H1 (cell line): ENCODE measurements at regions not wholly inside any gene's neighbourhood (a gene's known extent, or its start where the extent isn't known, plus 50 kb on each side); places are given as distances from the start of the nearest gene placed in this dataset.

Experiments used
- CTCF ChIA-PET: fragments of 300-600 bp; sonication (Branson Sonifier 250); formaldehyde crosslinking; loops from one replicate; lab custom pipeline; 2021; ENCODE audit not compliant: partially characterized antibody; lab: Charles Lee
- POLR2A ChIA-PET: fragments of 300-600 bp; sonication (Branson Sonifier 250); formaldehyde crosslinking; loops from one replicate; lab custom pipeline; 2021; ENCODE audit warnings: inconsistent platforms; ENCODE audit not compliant: partially characterized antibody; lab: Charles Lee
- DNase-seq, 2 experiments: peaks; one replicate each; pipeline versions ENCODE4 v3.0.0 to v3.0.0-alpha.2; 2010 to 2022; ENCODE audit warnings: low spot score in 2 of 2, low read depth in 1 of 2, mixed read lengths in 1 of 2
- FAIRE-seq: peaks from 2 replicates; lab custom pipeline; 2011; peaks lifted over from hg19 to GRCh38; lab: Jason Lieb, UNC
- H2AFZ ChIP-seq: 2 replicates; pipeline ENCODE4 v1.8.1; 2012; ENCODE audit warnings: low read length, inconsistent platforms
- H2AK5ac ChIP-seq: 2 replicates; pipeline ENCODE4 v1.6.1; 2013; ENCODE audit warnings: low read depth, low read length
- H2BK120ac ChIP-seq: replicated peaks from 2 replicates; pipeline ENCODE3; 2013; ENCODE audit warnings: low read depth, low read length, inconsistent platforms
- H2BK12ac ChIP-seq: 2 replicates; pipeline ENCODE4 v1.6.1; 2013; ENCODE audit warnings: low read depth, low read length
- H2BK15ac ChIP-seq: 2 replicates; pipeline ENCODE4 v1.6.1; 2013; ENCODE audit warnings: low read length
- H2BK20ac ChIP-seq: 2 replicates; pipeline ENCODE4 v1.6.1; 2013; ENCODE audit warnings: low read length
- H2BK5ac ChIP-seq: 2 replicates; pipeline ENCODE4 v1.6.1; 2013; ENCODE audit warnings: low read depth, low read length
- H3K14ac ChIP-seq: 2 replicates; pipeline ENCODE4 v1.6.1; 2013; ENCODE audit warnings: inconsistent platforms; ENCODE audit not compliant: insufficient read length
- H3K18ac ChIP-seq: 2 replicates; pipeline ENCODE4 v1.6.1; 2013; ENCODE audit warnings: low read length; ENCODE audit errors: extremely low read depth
- H3K23ac ChIP-seq: 2 replicates; pipeline ENCODE4 v1.6.1; 2013; ENCODE audit warnings: inconsistent platforms; ENCODE audit not compliant: insufficient read length
- H3K23me2 ChIP-seq: 2 replicates; pipeline ENCODE4 v1.6.1; 2013; ENCODE audit warnings: low read depth, low read length
- H3K27ac ChIP-seq: 2 replicates; pipeline ENCODE4 v1.6.1; 2011; ENCODE audit warnings: low read depth, low read length, inconsistent platforms
- H3K27me3 ChIP-seq, 4 experiments: replicated peaks in 1 of 4; 1 replicate in 1 of 4; 2 replicates in 3 of 4; pipeline versions ENCODE4 v1.6.1 to v1.8.1; 2011 to 2013; ENCODE audit warnings: low read length in 3 of 4, mild to moderate bottlenecking in 3 of 4, inconsistent platforms in 2 of 4, mixed read lengths in 2 of 4, moderate library complexity in 1 of 4; ENCODE audit not compliant: control insufficient read depth in 3 of 4, insufficient read depth in 3 of 4; ENCODE audit errors: extremely low read depth in 1 of 4
- H3K36me3 ChIP-seq, 4 experiments: 2 replicates each; pipeline versions ENCODE4 v1.6.1 to v1.8.1; 2011 to 2013; ENCODE audit warnings: mild to moderate bottlenecking in 4 of 4, low read length in 3 of 4, moderate library complexity in 2 of 4, control low read depth in 1 of 4, inconsistent platforms in 1 of 4; ENCODE audit not compliant: insufficient read depth in 4 of 4, control insufficient read depth in 2 of 4
- H3K4ac ChIP-seq: replicated peaks from 2 replicates; pipeline ENCODE3; 2013; ENCODE audit warnings: low read length, low read depth, mixed read lengths, inconsistent platforms; ENCODE audit not compliant: insufficient read length
- H3K4me1 ChIP-seq, 4 experiments: replicated peaks in 1 of 4; 1 replicate in 1 of 4; 2 replicates in 3 of 4; pipeline versions ENCODE4 v1.6.1 to v1.8.1; 2011 to 2013; ENCODE audit warnings: low read length in 3 of 4, inconsistent platforms in 2 of 4, mixed read lengths in 1 of 4; ENCODE audit not compliant: insufficient read depth in 4 of 4, control insufficient read depth in 3 of 4
- H3K4me2 ChIP-seq, 2 experiments: 2 replicates each; pipeline versions ENCODE4 v1.6.1 to v1.8.1; 2011 to 2013; ENCODE audit warnings: low read depth in 2 of 2, low read length in 2 of 2, control low read depth in 1 of 2, inconsistent platforms in 1 of 2, mild to moderate bottlenecking in 1 of 2; ENCODE audit not compliant: insufficient read depth in 1 of 2
- H3K4me3 ChIP-seq, 4 experiments: fragments of 200-600, 300-600 bp in 1 of 4; sonication (generic), shearing (Covaris generic), sonication (Bioruptor Twin) in 1 of 4; 2 replicates each; pipeline versions ENCODE4 v1.5.1 to v1.8.1; 2011 to 2016; ENCODE audit warnings: low read length in 4 of 4, low read depth in 3 of 4, control low read depth in 2 of 4, inconsistent platforms in 2 of 4, mild to moderate bottlenecking in 2 of 4, mixed read lengths in 1 of 4, moderate library complexity in 1 of 4; ENCODE audit not compliant: insufficient read depth in 2 of 4; ENCODE audit errors: extremely low read depth in 1 of 4
- H3K56ac ChIP-seq: replicated peaks from 2 replicates; pipeline ENCODE3; 2013; ENCODE audit warnings: low read depth, mild to moderate bottlenecking, mixed read lengths, low read length, inconsistent platforms; ENCODE audit not compliant: insufficient read length
- H3K79me1 ChIP-seq: 2 replicates; pipeline ENCODE4 v1.6.1; 2013; ENCODE audit warnings: low read depth, low read length, control low read depth
- H3K79me2 ChIP-seq, 2 experiments: 2 replicates each; pipeline versions ENCODE4 v1.6.1 to v1.8.1; 2012 to 2013; ENCODE audit warnings: low read length in 2 of 2, mild to moderate bottlenecking in 2 of 2, inconsistent platforms in 1 of 2; ENCODE audit not compliant: insufficient read depth in 2 of 2, control insufficient read depth in 1 of 2
- H3K9ac ChIP-seq, 4 experiments: replicated peaks in 1 of 4; 1 replicate in 1 of 4; 2 replicates in 3 of 4; pipeline versions ENCODE4 v1.6.1 to v1.8.1; 2011 to 2013; ENCODE audit warnings: low read depth in 3 of 4, low read length in 3 of 4, control low read depth in 2 of 4, mild to moderate bottlenecking in 2 of 4, moderate library complexity in 2 of 4, inconsistent platforms in 1 of 4; ENCODE audit errors: extremely low read depth in 1 of 4
- H3K9me3 ChIP-seq, 2 experiments: 2 replicates each; pipeline versions ENCODE4 v1.6.1 to v1.8.1; 2012 to 2013; ENCODE audit warnings: mild to moderate bottlenecking in 2 of 2, moderate library complexity in 2 of 2, control low read depth in 1 of 2, inconsistent platforms in 1 of 2, low read depth in 1 of 2, low read length in 1 of 2, mixed read lengths in 1 of 2; ENCODE audit not compliant: insufficient read depth in 2 of 2
- H4K20me1 ChIP-seq, 2 experiments: replicated peaks in 1 of 2; 2 replicates each; pipeline versions ENCODE3 to v1.8.1; 2011 to 2013; ENCODE audit warnings: inconsistent platforms in 2 of 2, low read length in 2 of 2, mild to moderate bottlenecking in 1 of 2; ENCODE audit not compliant: insufficient read depth in 2 of 2, control insufficient read depth in 1 of 2
- H4K5ac ChIP-seq: 2 replicates; pipeline ENCODE4 v1.6.1; 2013; ENCODE audit warnings: low read length, low read depth, mixed read lengths, inconsistent platforms; ENCODE audit not compliant: insufficient read length
- H4K8ac ChIP-seq: 2 replicates; pipeline ENCODE4 v1.8.0; 2013; ENCODE audit warnings: mild to moderate bottlenecking, moderate library complexity, low read length, inconsistent platforms; ENCODE audit not compliant: insufficient read depth; ENCODE audit errors: extremely low read depth
- H4K91ac ChIP-seq: replicated peaks from 2 replicates; pipeline ENCODE3; 2013; ENCODE audit warnings: low read length, mixed read lengths, inconsistent platforms; ENCODE audit not compliant: insufficient read length
- RFX5 ChIP-seq: IDR thresholded peaks from 2 replicates; pipeline ENCODE4 v1.6.1; 2011; ENCODE audit warnings: low read depth, low read length, improper control_type of control experiment, borderline replicate concordance
- SUZ12 ChIP-seq: fragments of 200-600 bp; sonication (generic); IDR thresholded peaks from 2 replicates; pipeline ENCODE4 v1.6.1; 2012; ENCODE audit warnings: mild to moderate bottlenecking, inconsistent platforms, low read length, moderate library complexity, mixed read lengths
- TBP ChIP-seq: IDR thresholded peaks from 2 replicates; pipeline ENCODE4 v1.6.1; 2011; ENCODE audit warnings: low read depth, low read length, improper control_type of control experiment
- YY1 ChIP-seq: IDR thresholded peaks from 2 replicates; pipeline ENCODE4 v1.6.1; 2011; ENCODE audit warnings: low read depth, mild to moderate bottlenecking, low read length
- TF ChIP-seq, protein P1 (sequence below): IDR thresholded peaks from 2 replicates; pipeline ENCODE4 v1.6.1; 2011; ENCODE audit warnings: low read depth, mild to moderate bottlenecking, low read length; ENCODE audit not compliant: insufficient read depth

- FAIRE-seq = no peak
These were observed 109.6 kb downstream of the FAM174B start for GRCh38 chr15:92545996-92546395.

More at GRCh38 chr15:92545996-92546395, 109.6 kb downstream of the FAM174B start:
- H3K4me3 ChIP-seq = no peak overlapping the region
- no peak overlapping the region for H2BK12ac ChIP-seq
- no peak overlapping the region for H2AFZ ChIP-seq
- H3K79me2 ChIP-seq = no peaks in the 10 kb centered on the region
- no peak overlapping the region for H3K56ac ChIP-seq
- no peak overlapping the region for H3K4me2 ChIP-seq
- H3K23ac ChIP-seq = no peak overlapping the region
- H3K4me1 ChIP-seq = no peaks in the 10 kb centered on the region
- no peak overlapping the region for H3K9ac ChIP-seq
- no peaks in the 10 kb centered on the region for H3K23me2 ChIP-seq
- H3K4ac ChIP-seq = no peak overlapping the region
- H3K27ac ChIP-seq = no peak overlapping the region
- no peak overlapping the region for H2BK120ac ChIP-seq
- H2BK15ac ChIP-seq = no peak overlapping the region
- H4K20me1 ChIP-seq = no peaks in the 10 kb centered on the region
- H3K27me3 ChIP-seq = no peaks in the 10 kb centered on the region
- H3K36me3 ChIP-seq = no peaks in the 10 kb centered on the region
- no peak for DNase-seq
- no peak overlapping the region for H4K8ac ChIP-seq
- peaks cover 0 to 5% of the 10 kb centered on the region in 2 experiments; a peak in 2 of 4 replicates for H3K9me3 ChIP-seq
- POLR2A ChIA-PET = no interaction called here
- no peaks in the 10 kb centered on the region for H3K79me1 ChIP-seq
- no peak overlapping the region for H2BK5ac ChIP-seq
- CTCF ChIA-PET = interaction anchor here (0.8 to 3.1 kb wide), 3 partner anchors 14 to 1779 kb away, joined by 3 to 13 read pairs (median 4); no protein-coding TSS in a partner anchor
- no peak overlapping the region for H3K18ac ChIP-seq
- H4K5ac ChIP-seq = no peak overlapping the region
- no peak overlapping the region for H3K14ac ChIP-seq
- no peak overlapping the region for H4K91ac ChIP-seq
- no peak overlapping the region for H2BK20ac ChIP-seq
- TF ChIP-seq, protein P1, sequence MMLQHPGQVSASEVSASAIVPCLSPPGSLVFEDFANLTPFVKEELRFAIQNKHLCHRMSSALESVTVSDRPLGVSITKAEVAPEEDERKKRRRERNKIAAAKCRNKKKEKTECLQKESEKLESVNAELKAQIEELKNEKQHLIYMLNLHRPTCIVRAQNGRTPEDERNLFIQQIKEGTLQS = no peak
- no peak for TF ChIP-seq YY1
- no peak for TF ChIP-seq TBP
- no peak for TF ChIP-seq RFX5
- TF ChIP-seq SUZ12 = no peak
- H2AK5ac ChIP-seq = no peak overlapping the region
